ENCODE measurements at regions not wholly inside any gene's neighbourhood (a gene's known extent, or its start where the extent isn't known, plus 50 kb on each side); places are given as distances from the start of the nearest gene placed in this dataset.

DNA sequence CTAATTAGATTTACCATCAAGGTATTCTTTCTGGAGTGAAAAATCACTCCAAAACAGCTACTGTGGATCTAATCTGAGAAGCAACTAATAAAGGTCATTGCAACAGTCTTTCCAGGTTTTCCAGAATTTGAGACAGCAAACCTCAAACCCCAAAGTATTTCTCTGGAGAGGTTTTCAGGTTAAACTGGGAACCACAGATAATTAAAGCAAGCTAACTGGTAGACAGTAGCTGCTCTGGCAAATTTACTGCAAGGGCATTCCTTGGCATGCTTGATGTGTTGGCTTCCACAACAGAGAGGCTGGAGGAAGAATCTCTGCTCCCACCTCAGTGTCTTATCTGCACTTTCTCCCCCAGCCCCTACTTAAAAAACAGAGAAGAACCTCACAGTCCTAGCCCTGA is 140.0 kb upstream of the NRBF2 start (continued):
- TF ChIP-seq, protein P1, sequence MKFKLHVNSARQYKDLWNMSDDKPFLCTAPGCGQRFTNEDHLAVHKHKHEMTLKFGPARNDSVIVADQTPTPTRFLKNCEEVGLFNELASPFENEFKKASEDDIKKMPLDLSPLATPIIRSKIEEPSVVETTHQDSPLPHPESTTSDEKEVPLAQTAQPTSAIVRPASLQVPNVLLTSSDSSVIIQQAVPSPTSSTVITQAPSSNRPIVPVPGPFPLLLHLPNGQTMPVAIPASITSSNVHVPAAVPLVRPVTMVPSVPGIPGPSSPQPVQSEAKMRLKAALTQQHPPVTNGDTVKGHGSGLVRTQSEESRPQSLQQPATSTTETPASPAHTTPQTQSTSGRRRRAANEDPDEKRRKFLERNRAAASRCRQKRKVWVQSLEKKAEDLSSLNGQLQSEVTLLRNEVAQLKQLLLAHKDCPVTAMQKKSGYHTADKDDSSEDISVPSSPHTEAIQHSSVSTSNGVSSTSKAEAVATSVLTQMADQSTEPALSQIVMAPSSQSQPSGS (IDR thresholded peaks at IDR 0.05; ENCODE audit: low read length) = no peak
- TF ChIP-seq PAX8 (IDR thresholded peaks at IDR 0.05) = no peak
- TF ChIP-seq CHD2 (IDR thresholded peaks at IDR 0.05; ENCODE audit: borderline replicate concordance, low read depth, low read length) = no peak
- no peak for TF ChIP-seq TARDBP (IDR thresholded peaks at IDR 0.05; ENCODE audit: borderline replicate concordance)
- TF ChIP-seq SMAD1 (IDR thresholded peaks at IDR 0.05; ENCODE audit: low read depth, partially characterized antibody) = no peak
- no peak for TF ChIP-seq STAT1 (conservative IDR thresholded peaks at IDR 0.05)

GRCh38 chr10:62992145-62992721 is 140.9 kb upstream of the NRBF2 start:
- ChIA-PET POLR2A (interaction anchor here (0.7 to 1.3 kb wide), 2 partner anchors 8 to 85 kb away, joined by 3 read pairs; no protein-coding TSS in a partner anchor), RAD21 (ENCODE audit: unreplicated experiment) (interaction anchor here (0.8 to 3.1 kb wide), 10 partner anchors 9 to 465 kb away, joined by 3 to 15 read pairs (median 5); partner anchors contain the start of gene EGR2), SMC1A (ENCODE audit: uncharacterized antibody, unreplicated experiment) (interaction anchor here (0.6 to 3.0 kb wide), 19 partner anchors 8 to 559 kb away, joined by 3 to 21 read pairs (median 4); no protein-coding TSS in a partner anchor), CTCF (interaction anchor here (0.6 to 3.3 kb wide), 13 partner anchors 13 to 728 kb away, joined by 3 to 23 read pairs (median 5); no protein-coding TSS in a partner anchor)
- in situ Hi-C loops (cut with MboI) (no loop called here), intact Hi-C loops (cut with micrococcal nuclease; ENCODE audit: unreplicated experiment) (loop anchor here (5.0 kb wide), 1 partner anchor 140 kb away; no protein-coding TSS in a partner anchor)
- WGBS (ENCODE audit: insufficient coverage, insufficient replicate concordance, low lambda C conversion rate, missing lambda C conversion rate) = 7% methylated on average over 9 of the region's 9 CpGs
- ATAC-seq (peak; percentile 91), FAIRE-seq (no peak), DNase-seq (ENCODE audit: low read depth, low spot score) (peak; percentile 40)
- Histone ChIP-seq H4K20me1 (ENCODE audit: control insufficient read depth, insufficient read depth) (no peaks in the 10 kb centered on the region), H3K4me3 (no peak overlapping the region; the same call in 1 of the 2 replicates), H3K9ac (ENCODE audit: control insufficient read depth, insufficient read depth, low read length) (no peak overlapping the region), H3K79me2 (ENCODE audit: control insufficient read depth, insufficient read depth, low read length) (no peaks in the 10 kb centered on the region), H3K4me1 (ENCODE audit: control insufficient read depth, insufficient read depth, low read length) (peaks cover 8% of the 10 kb centered on the region), H3K27ac (ENCODE audit: control insufficient read depth, insufficient read depth) (peak overlapping the region; percentile 56), H3K4me2 (ENCODE audit: control insufficient read depth, insufficient read depth) (peak overlapping the region; percentile 83), H3K9me3 (replicated peaks; ENCODE audit: control insufficient read depth, insufficient read depth, low read length) (no peaks in the 10 kb centered on the region; the same call in 1 of the 3 replicates), H2AFZ (ENCODE audit: control insufficient read depth, low read depth, low read length) (peak overlapping the region; percentile 83), H3K36me3 (ENCODE audit: control insufficient read depth in 2 of 2, insufficient read depth in 2 of 2, low read length in 1 of 2) (no peaks in the 10 kb centered on the region), H3K27me3 (replicated peaks in 1 of 2; ENCODE audit: control insufficient read depth in 2 of 2, insufficient read depth in 2 of 2, low read length in 1 of 2) (no peaks in the 10 kb centered on the region)
- no TSS peak for BruUV-seq (replicated peaks)
- TF ChIP-seq CUX1 (IDR thresholded peaks at IDR 0.05; ENCODE audit: insufficient replicate concordance, low read depth, low read length) = no peak
- TF ChIP-seq, protein P2, sequence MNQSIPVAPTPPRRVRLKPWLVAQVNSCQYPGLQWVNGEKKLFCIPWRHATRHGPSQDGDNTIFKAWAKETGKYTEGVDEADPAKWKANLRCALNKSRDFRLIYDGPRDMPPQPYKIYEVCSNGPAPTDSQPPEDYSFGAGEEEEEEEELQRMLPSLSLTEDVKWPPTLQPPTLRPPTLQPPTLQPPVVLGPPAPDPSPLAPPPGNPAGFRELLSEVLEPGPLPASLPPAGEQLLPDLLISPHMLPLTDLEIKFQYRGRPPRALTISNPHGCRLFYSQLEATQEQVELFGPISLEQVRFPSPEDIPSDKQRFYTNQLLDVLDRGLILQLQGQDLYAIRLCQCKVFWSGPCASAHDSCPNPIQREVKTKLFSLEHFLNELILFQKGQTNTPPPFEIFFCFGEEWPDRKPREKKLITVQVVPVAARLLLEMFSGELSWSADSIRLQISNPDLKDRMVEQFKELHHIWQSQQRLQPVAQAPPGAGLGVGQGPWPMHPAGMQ (IDR thresholded peaks at IDR 0.05; ENCODE audit: borderline replicate concordance) = no peak
- TF ChIP-seq TARDBP (IDR thresholded peaks at IDR 0.05; ENCODE audit: borderline replicate concordance) = no peak
- TF ChIP-seq YY1 (IDR thresholded peaks at IDR 0.05; ENCODE audit: low read depth, low read length) = no peak
- no peak for TF ChIP-seq ASH2L (IDR thresholded peaks at IDR 0.05; ENCODE audit: borderline replicate concordance, low read depth)
- TF ChIP-seq NFIC (IDR thresholded peaks at IDR 0.05; ENCODE audit: low read depth, low read length) = peak; percentile 82
- peak; percentile 71 for TF ChIP-seq RELA (IDR thresholded peaks at IDR 0.05; ENCODE audit: borderline replicate concordance, partially characterized antibody)
- no peak for TF ChIP-seq SMAD5 (IDR thresholded peaks at IDR 0.05; ENCODE audit: low read depth)
- TF ChIP-seq NFXL1 (IDR thresholded peaks at IDR 0.05; ENCODE audit: borderline replicate concordance) = no peak
- no peak for TF ChIP-seq ZNF217 (IDR thresholded peaks at IDR 0.05)
